Trophoblast cell (in vitro differentiated cells and primary cell): ENCODE measurements at regions not wholly inside any gene's neighbourhood (a gene's known extent, or its start where the extent isn't known, plus 50 kb on each side); places are given as distances from the start of the nearest gene placed in this dataset.
"Not testable (repeated sequence)": the region's sequence is repeated elsewhere in the genome, so short reads cannot be mapped to it uniquely, and the experiment has no call there.

Source experiments
- DNase-seq, 2 donors: peaks; one replicate each; pipeline ENCODE4 v3.0.0-alpha.2; 2016
- H2AFZ ChIP-seq: 2 replicates; pipeline ENCODE4 v1.6.1; 2013; ENCODE audit warnings: low read length, moderate library complexity, mild to moderate bottlenecking; ENCODE audit not compliant: insufficient read depth, poor library complexity
- H2AK5ac ChIP-seq: 2 replicates; pipeline ENCODE4 v1.6.1; 2013; ENCODE audit warnings: mild to moderate bottlenecking, low read length
- H2BK120ac ChIP-seq: 2 replicates; pipeline ENCODE4 v1.6.1; 2013; ENCODE audit warnings: low read length, mild to moderate bottlenecking, moderate library complexity; ENCODE audit not compliant: insufficient read depth, poor library complexity
- H2BK12ac ChIP-seq: 2 replicates; pipeline ENCODE4 v1.6.1; 2013; ENCODE audit warnings: mild to moderate bottlenecking, low read length, moderate library complexity
- H2BK5ac ChIP-seq: 2 replicates; pipeline ENCODE4 v1.6.1; 2013; ENCODE audit warnings: low read length, low read depth, moderate library complexity, mild to moderate bottlenecking; ENCODE audit not compliant: poor library complexity
- H3K14ac ChIP-seq: 2 replicates; pipeline ENCODE4 v1.6.1; 2013; ENCODE audit warnings: mild to moderate bottlenecking, low read length
- H3K18ac ChIP-seq: 2 replicates; pipeline ENCODE4 v1.6.1; 2013; ENCODE audit warnings: mild to moderate bottlenecking, low read length
- H3K23ac ChIP-seq: 2 replicates; pipeline ENCODE4 v1.6.1; 2013; ENCODE audit warnings: low read length
- H3K27ac ChIP-seq: 2 replicates; pipeline ENCODE4 v1.5.1; 2013; ENCODE audit warnings: low read depth, mild to moderate bottlenecking, inconsistent platforms, low read length, moderate library complexity
- H3K27me3 ChIP-seq: 2 replicates; pipeline ENCODE4 v1.6.1; 2013; ENCODE audit warnings: inconsistent platforms, mild to moderate bottlenecking, low read length, moderate library complexity; ENCODE audit not compliant: insufficient read depth
- H3K36me3 ChIP-seq, 2 experiments: 1 replicate in 1 of 2; 2 replicates in 1 of 2; pipeline ENCODE4 v1.6.1; 2013; ENCODE audit warnings: low read length in 2 of 2, mild to moderate bottlenecking in 2 of 2, moderate library complexity in 1 of 2; ENCODE audit not compliant: insufficient read depth in 2 of 2, control insufficient read depth in 1 of 2
- H3K4ac ChIP-seq: 2 replicates; pipeline ENCODE4 v1.6.1; 2013; ENCODE audit warnings: low read depth, mild to moderate bottlenecking, low read length, moderate library complexity
- H3K4me1 ChIP-seq, 2 experiments: 1 replicate in 1 of 2; 2 replicates in 1 of 2; pipeline ENCODE4 v1.6.1; 2013; ENCODE audit warnings: low read length in 2 of 2, mild to moderate bottlenecking in 2 of 2, moderate library complexity in 1 of 2; ENCODE audit not compliant: insufficient read depth in 2 of 2, control insufficient read depth in 1 of 2
- H3K4me2 ChIP-seq: 2 replicates; pipeline ENCODE4 v1.6.1; 2013; ENCODE audit warnings: inconsistent platforms, mild to moderate bottlenecking, low read length, moderate library complexity
- H3K4me3 ChIP-seq: 2 replicates; pipeline ENCODE4 v1.5.1; 2013; ENCODE audit warnings: mild to moderate bottlenecking, low read depth, low read length, inconsistent platforms
- H3K79me1 ChIP-seq: one replicate; pipeline ENCODE4 v1.6.1; 2013; ENCODE audit warnings: low read length
- H3K79me2 ChIP-seq: 2 replicates; pipeline ENCODE4 v1.6.1; 2013; ENCODE audit warnings: low read length, mild to moderate bottlenecking; ENCODE audit not compliant: control insufficient read depth, insufficient read depth, poor library complexity
- H3K9ac ChIP-seq: 2 replicates; pipeline ENCODE4 v1.6.1; 2013; ENCODE audit warnings: mild to moderate bottlenecking, low read length
- H3K9me3 ChIP-seq: 2 replicates; pipeline ENCODE4 v1.6.1; 2013; ENCODE audit warnings: low read depth, mild to moderate bottlenecking, control low read depth, inconsistent platforms, low read length; ENCODE audit not compliant: insufficient read depth
- H4K12ac ChIP-seq: 2 replicates; pipeline ENCODE4 v1.6.1; 2013; ENCODE audit warnings: low read depth, mild to moderate bottlenecking, low read length, moderate library complexity
- H4K8ac ChIP-seq: 2 replicates; pipeline ENCODE4 v1.6.1; 2013; ENCODE audit warnings: low read depth, mild to moderate bottlenecking, low read length, moderate library complexity
- H4K91ac ChIP-seq: one replicate; pipeline ENCODE4 v1.6.1; 2013; ENCODE audit warnings: low read depth, mild to moderate bottlenecking, low read length, moderate library complexity
- WGBS: extraction: QIAGEN DNeasy Blood & Tissue Kit; methylation state at CpG from one replicate; pipeline ENCODE4 v1.1.7; 2013; ENCODE audit warnings: missing lambda C conversion rate; ENCODE audit not compliant: insufficient read length, insufficient coverage; ENCODE audit errors: extremely low coverage; 5-methylcytosine and 5-hydroxymethylcytosine counted together

- H4K91ac ChIP-seq, H3K9me3 ChIP-seq: not testable (repeated sequence)
Observed at GRCh38 chrX:63209128-63209527, 142.0 kb downstream of the SPIN4 start.

DNA sequence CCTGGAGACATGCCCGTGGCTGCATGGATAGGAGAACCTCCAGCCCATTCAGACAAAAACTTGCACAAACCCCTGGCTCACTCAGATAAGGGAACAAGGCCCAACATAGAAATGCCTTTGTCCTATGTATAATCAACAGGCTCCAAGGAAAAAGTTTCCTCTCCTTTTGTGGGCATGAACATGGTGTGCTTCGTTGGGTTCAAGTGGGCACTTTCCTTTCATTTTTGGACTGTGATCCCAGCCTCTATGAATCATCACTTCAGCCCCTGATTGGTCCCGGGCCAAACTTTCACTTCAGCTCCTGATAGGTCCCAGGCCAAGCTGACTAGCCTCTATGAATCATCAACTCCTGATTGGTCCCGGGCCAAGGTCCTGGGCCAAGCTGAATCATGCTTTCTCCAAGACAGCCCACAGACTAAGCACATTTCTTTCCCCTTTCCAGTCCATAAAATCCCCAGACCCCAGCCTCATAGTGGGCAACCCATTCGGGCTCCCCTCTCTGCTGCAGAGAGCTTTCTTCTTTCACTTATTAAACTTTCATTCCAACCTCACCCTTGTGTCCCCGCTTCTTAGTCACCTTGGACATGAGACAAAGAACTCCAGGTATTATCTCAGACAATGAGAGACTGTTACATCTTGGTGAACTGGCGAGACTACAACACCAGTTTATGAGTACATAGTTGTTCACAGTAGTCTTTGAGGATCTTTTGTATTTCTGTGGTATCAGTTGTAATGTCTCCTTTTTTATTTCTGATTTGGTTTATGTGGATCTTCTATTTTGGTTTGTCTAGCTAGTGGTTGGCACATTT is 146.7 kb downstream of the SPIN4 start:
- H3K14ac ChIP-seq, H3K79me2 ChIP-seq: not testable (repeated sequence)
- WGBS, result no CpG with 5 or more reads among the region's 7 CpGs

More at GRCh38 chrX:63209128-63209527, 142.0 kb downstream of the SPIN4 start:
- not testable (repeated sequence) for H3K4me3 ChIP-seq, H3K27me3 ChIP-seq, H2BK12ac ChIP-seq, H3K9ac ChIP-seq, H3K79me1 ChIP-seq, H4K8ac ChIP-seq, H3K23ac ChIP-seq, H2BK5ac ChIP-seq, H3K36me3 ChIP-seq, H3K14ac ChIP-seq, H3K27ac ChIP-seq, H2AFZ ChIP-seq, H2BK120ac ChIP-seq, H3K79me2 ChIP-seq, H3K4ac ChIP-seq, H3K18ac ChIP-seq, H4K12ac ChIP-seq, DNase-seq, H3K4me1 ChIP-seq, H2AK5ac ChIP-seq, H3K4me2 ChIP-seq
- no CpG with 5 or more reads among the region's 4 CpGs for WGBS

GRCh38 chrX:63201987-63202386 is 149.1 kb downstream of the SPIN4 start:
- H3K79me1 ChIP-seq, H2BK120ac ChIP-seq, H3K4ac ChIP-seq, H3K27me3 ChIP-seq, H3K14ac ChIP-seq, H4K8ac ChIP-seq, H3K4me1 ChIP-seq, H2BK5ac ChIP-seq, DNase-seq, H4K12ac ChIP-seq, H3K4me3 ChIP-seq, H3K23ac ChIP-seq, H3K36me3 ChIP-seq, H3K79me2 ChIP-seq, H3K4me2 ChIP-seq, H3K9ac ChIP-seq, H3K9me3 ChIP-seq, H2AK5ac ChIP-seq, H3K18ac ChIP-seq, H4K91ac ChIP-seq, H2BK12ac ChIP-seq, H3K27ac ChIP-seq, H2AFZ ChIP-seq: not testable (repeated sequence)
- WGBS, result no CpG with 5 or more reads among the region's 4 CpGs

More for the DNA sequence above, 146.7 kb downstream of the SPIN4 start:
- H2AFZ ChIP-seq, H3K4ac ChIP-seq, H3K36me3 ChIP-seq, H3K4me3 ChIP-seq, H3K4me1 ChIP-seq, H2BK5ac ChIP-seq, H2BK12ac ChIP-seq, DNase-seq, H3K79me1 ChIP-seq, H3K27ac ChIP-seq, H3K9ac ChIP-seq, H4K8ac ChIP-seq, H3K4me2 ChIP-seq, H3K9me3 ChIP-seq, H2BK120ac ChIP-seq, H4K12ac ChIP-seq, H4K91ac ChIP-seq, H3K23ac ChIP-seq, H2AK5ac ChIP-seq, H3K27me3 ChIP-seq, H3K18ac ChIP-seq: not testable (repeated sequence)

GRCh38 chrX:63198693-63199092 is 152.4 kb downstream of the SPIN4 start:
- not testable (repeated sequence) for H3K36me3 ChIP-seq, H3K27ac ChIP-seq, H3K27me3 ChIP-seq, H2AFZ ChIP-seq, H2BK120ac ChIP-seq, H3K9me3 ChIP-seq, H3K18ac ChIP-seq, H4K12ac ChIP-seq, H3K79me2 ChIP-seq, H2AK5ac ChIP-seq, H3K14ac ChIP-seq, H4K91ac ChIP-seq, H3K79me1 ChIP-seq, H2BK12ac ChIP-seq, H3K4me1 ChIP-seq, H3K4me3 ChIP-seq, H3K23ac ChIP-seq, H4K8ac ChIP-seq, H2BK5ac ChIP-seq, DNase-seq, H3K9ac ChIP-seq, H3K4me2 ChIP-seq, H3K4ac ChIP-seq
- no CpG with 5 or more reads among the region's 3 CpGs for WGBS
